Stimulated activated CD8-positive, alpha-beta memory T cell treated with anti-CD3 and anti-CD28 coated beads, Interleukin-4, amount 100 ng/mL, for 24 hours (primary cell): ENCODE measurements at regions not wholly inside any gene's neighbourhood (a gene's known extent, or its start where the extent isn't known, plus 50 kb on each side); places are given as distances from the start of the nearest gene placed in this dataset.

Experiments
- DNase-seq: peaks from one replicate; pipeline ENCODE4 v3.0.0-alpha.2; 2020; ENCODE audit warnings: low read depth

GRCh38 chr1:5379176-5379759 is 613.0 kb downstream of the NPHP4 start:
- no peak for DNase-seq

- no peak for DNase-seq
These were observed 615.5 kb downstream of the NPHP4 start for GRCh38 chr1:5376538-5377247.

- DNase-seq = no peak
These were observed 616.7 kb downstream of the NPHP4 start for GRCh38 chr1:5375481-5375880.

GRCh38 chr1:5374192-5374591 is 618.0 kb downstream of the NPHP4 start:
- DNase-seq = no peak

GRCh38 chr1:5373281-5373680 is 618.9 kb downstream of the NPHP4 start:
- no peak for DNase-seq

DNA sequence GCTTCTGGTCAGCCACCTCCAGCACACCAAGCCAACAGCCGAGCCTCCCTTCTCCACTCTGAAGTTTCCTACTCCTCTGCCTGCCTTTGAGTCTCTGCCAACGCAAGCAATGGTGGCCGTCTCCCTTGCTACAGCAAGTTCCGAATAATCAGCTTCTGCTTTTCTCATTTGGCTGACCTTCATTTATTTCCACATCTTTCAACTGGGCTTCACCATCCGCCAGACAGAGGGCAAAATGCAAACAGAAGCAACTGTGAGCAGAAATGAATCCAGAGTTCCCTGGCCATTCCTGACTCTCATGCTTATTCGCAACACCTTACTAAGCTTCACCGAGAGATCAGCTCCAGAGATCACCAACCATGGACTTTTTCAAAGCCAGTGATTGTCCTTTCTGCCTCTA is 621.0 kb downstream of the NPHP4 start:
- DNase-seq = no peak

DNA sequence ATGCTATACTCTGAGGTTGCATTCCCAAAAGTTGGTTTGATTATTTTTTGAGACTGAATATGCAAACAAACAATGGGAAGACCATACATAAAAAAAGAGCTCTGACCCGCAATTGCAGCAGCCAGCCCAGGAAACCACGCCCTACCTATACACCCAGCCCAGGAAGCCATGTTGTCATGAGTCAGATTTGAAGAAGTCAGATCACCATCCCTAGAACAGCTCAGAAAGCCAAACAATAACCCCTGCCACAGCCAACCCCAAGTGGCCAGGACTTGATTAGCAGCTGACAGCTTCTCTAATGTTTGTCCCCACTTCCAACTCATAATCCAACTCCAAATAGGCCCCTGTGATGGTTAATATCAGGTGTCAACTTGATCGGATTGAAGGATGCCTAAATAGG is 621.9 kb downstream of the NPHP4 start:
- no peak for DNase-seq

- DNase-seq = no peak
These were observed 623.0 kb downstream of the NPHP4 start for GRCh38 chr1:5369223-5369622.

DNA sequence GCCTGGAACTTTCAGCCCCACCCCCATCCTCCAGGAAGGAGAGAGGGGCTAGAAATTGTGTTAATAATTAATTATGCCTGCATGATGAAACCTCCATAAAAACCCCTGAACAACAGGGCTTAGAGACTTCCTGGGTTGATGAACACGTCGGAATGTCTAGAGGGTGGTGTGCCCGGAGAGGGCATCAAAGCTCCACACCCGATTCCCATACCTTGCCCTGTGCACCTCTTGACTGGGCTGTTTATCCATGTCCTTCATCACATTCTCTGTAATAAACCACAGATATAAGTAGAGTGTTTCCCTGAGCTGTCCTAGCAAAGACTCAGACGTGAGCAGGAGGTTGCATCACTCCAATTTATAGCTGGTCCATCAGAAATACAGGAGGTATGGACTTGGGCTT is 624.0 kb downstream of the NPHP4 start:
- no peak for DNase-seq

DNA sequence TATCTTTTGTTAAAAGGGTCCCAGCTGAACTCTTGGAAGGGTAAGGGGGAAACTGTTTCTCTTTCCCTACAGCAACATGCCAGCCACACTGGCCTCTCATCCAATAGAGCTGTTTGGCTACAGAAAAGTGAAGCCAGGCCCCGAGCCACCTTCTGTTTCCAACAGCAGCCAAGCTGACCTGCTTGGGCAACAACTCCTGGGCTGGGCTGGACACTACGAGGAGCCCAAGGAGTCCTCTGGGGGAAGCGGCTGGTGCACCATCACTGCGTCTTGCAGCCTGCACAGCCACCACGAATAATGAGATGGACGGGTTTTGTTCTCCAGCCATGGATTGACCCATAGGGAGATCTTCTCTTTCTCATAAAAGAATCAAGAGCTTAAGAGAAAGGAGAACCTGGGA is 624.9 kb downstream of the NPHP4 start:
- no peak for DNase-seq

- no peak for DNase-seq
These were observed 626.5 kb downstream of the NPHP4 start for GRCh38 chr1:5365751-5366150.

DNA sequence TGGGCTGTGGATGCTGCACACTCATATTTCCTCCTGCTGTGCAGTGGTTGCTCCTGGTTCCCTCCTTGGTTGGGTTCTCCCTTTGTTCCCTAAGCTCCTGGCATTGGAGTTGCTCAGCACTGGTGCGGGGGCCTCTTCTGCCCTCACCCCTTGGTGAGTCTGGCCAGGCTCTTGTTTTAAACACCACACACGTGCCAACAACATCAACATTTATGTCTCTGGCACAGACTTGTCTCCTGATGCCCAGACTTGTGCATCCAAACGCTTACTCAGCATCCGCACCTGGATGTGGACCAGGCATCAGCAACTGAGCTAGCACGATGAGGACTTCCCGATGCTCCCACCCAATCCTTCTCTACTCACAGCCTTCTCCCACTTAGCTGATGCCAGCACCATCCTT is 627.6 kb downstream of the NPHP4 start:
- DNase-seq = no peak

GRCh38 chr1:5354681-5355080 is 637.5 kb downstream of the NPHP4 start:
- DNase-seq = no peak

- no peak for DNase-seq
These were observed 640.9 kb downstream of the NPHP4 start for GRCh38 chr1:5351366-5351765.

DNA sequence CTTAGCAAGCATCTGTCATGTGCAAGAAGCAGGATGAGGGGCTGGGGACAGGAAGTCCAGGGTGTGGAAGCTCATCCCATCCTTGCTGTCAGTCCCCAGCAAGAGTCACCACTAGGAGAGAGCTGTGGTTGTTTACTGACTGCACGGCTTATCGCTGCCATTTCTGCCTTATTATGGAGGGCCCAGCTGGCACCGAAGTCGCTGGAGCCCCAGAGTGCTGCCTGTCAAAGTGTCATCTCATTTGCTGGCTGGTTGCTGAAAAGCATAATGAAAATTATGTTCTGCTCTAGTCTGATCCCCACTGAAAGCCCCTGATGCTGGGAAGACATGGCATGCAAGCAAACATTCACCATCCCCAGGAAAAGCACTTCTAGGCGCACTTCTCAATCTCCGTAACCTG is 642.7 kb downstream of the NPHP4 start:
- DNase-seq = no peak

DNA sequence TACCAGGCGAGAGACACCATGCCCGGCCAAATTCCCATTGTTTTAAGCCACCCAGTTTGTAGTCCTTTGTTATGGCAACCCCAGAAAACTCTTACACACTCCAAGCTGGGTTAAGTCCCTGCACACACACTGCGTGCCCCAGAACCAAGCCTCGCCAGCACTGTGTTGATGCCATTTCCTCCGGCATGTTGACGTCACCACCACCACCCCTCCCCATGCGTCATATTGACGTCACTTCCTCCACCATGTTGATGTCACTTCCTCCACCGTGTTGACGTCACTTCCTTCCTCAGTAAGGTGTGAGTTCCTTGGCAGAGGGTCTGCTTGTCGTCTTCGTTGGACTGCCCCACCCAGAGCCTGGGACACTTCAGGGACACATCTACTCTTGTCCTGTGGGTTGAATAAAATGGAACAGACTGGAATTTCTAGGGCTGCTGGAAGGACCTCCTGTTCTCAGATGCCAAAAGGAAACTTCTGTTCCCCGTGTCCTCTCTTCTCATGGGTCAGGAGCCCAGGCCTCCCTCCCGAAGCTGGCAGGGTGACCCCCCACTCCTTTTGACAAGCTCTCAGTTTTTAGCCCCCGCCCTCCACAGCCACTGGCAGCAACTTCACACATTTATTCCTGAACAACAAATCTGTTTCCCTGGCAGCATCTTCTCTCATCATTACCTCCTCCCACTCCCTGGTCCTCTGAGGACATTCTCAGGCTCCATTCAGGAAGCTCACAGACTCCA is 643.3 kb downstream of the NPHP4 start:
- DNase-seq = no peak

GRCh38 chr1:5347726-5348125 is 644.5 kb downstream of the NPHP4 start:
- DNase-seq = no peak

GRCh38 chr1:5345556-5345955 is 646.7 kb downstream of the NPHP4 start:
- DNase-seq = no peak

DNA sequence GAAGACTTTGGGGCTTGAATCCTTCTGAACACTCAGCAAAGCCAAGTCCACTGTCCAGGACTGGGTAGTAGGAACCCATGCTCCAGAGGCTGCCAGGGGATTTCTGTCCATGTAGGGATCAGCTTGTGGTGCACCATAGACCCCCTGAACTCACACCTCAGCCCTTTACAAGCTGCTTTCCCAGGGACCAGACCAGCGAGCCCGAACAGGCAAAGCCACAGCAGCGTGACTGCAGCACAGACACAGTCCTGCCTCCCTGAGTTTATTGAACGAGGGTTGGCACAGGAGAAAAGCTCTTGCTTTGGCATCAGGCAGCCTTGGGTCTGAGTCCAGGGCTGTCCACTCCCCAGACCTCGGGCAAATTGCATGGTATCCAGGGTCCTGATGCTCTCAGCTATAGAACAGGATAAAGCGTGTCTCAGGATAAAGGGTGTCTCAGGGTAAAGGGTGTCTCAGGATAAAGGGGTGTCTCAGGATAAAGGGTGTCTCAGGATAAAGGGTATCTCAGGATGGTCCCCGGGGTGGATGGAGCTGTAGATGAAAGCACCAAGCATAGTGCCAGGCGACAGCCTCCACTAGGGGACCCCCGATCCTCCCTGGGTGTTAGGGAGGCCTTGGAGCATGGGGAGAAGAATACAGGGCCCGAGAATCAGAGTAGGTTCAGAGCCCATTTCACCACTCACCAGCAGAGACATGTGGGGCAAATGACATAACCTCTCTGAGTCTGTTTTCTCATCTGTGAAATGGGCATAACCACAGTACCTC is 648.8 kb downstream of the NPHP4 start:
- no peak for DNase-seq

GRCh38 chr1:5342830-5343229 is 649.4 kb downstream of the NPHP4 start:
- no peak for DNase-seq

DNA sequence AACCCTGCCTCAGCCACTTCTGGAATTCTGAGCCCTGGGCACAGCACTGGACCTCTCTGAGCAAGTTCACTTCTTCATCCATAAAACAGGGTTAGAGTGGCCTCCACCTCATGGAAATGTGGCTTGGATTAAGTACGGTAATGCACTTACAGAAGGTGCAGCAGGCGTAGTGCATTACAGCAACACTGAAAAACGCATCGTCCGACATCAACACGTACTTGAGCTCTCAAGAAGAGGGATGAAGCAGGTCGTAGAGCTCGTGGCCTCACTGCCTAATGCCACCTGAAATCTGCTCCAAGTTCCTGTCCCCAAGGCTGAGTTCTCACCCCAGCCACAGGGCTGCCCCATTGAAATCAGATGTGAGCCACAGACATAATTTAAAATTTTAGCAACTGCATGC is 650.1 kb downstream of the NPHP4 start:
- no peak for DNase-seq

GRCh38 chr1:5341471-5341870 is 650.8 kb downstream of the NPHP4 start:
- DNase-seq = no peak
